ENCODE measurements at regions not wholly inside any gene's neighbourhood (a gene's known extent, or its start where the extent isn't known, plus 50 kb on each side); places are given as distances from the start of the nearest gene placed in this dataset.

- Histone ChIP-seq H4K91ac (ENCODE audit: low read depth, low read length) (no peak overlapping the region), H2AFZ (ENCODE audit: insufficient read depth, low read length, poor library complexity) (no peak overlapping the region), H2BK12ac (ENCODE audit: low read length) (no peak overlapping the region), H3K4me3 (ENCODE audit: low read depth, low read length) (no peak overlapping the region), H3K18ac (ENCODE audit: low read length) (no peak overlapping the region), H3K23ac (ENCODE audit: low read length) (no peak overlapping the region), H2BK5ac (ENCODE audit: low read depth, low read length, poor library complexity) (no peak overlapping the region), H3K27ac (ENCODE audit: low read depth, low read length) (no peak overlapping the region), H3K79me2 (ENCODE audit: control insufficient read depth, insufficient read depth, low read length, poor library complexity) (no peaks in the 10 kb centered on the region), H3K14ac (ENCODE audit: low read length) (no peak overlapping the region), H3K4me2 (ENCODE audit: low read length) (no peak overlapping the region), H2AK5ac (ENCODE audit: low read length) (no peak overlapping the region), H3K4me1 (ENCODE audit: control insufficient read depth in 1 of 2, insufficient read depth in 2 of 2, low read length in 2 of 2) (no peaks in the 10 kb centered on the region), H4K12ac (ENCODE audit: low read depth, low read length) (no peak overlapping the region), H3K36me3 (ENCODE audit: control insufficient read depth in 1 of 2, insufficient read depth in 2 of 2, low read length in 2 of 2) (no peaks in the 10 kb centered on the region), H2BK120ac (ENCODE audit: insufficient read depth, low read length, poor library complexity) (no peak overlapping the region), H3K4ac (ENCODE audit: low read depth, low read length) (no peak overlapping the region), H4K8ac (ENCODE audit: low read depth, low read length) (no peak overlapping the region), H3K79me1 (ENCODE audit: low read length) (no peaks in the 10 kb centered on the region), H3K9ac (ENCODE audit: low read length) (no peak overlapping the region), H3K9me3 (ENCODE audit: insufficient read depth, low read depth, low read length) (no peaks in the 10 kb centered on the region), H3K27me3 (ENCODE audit: insufficient read depth, low read length) (no peaks in the 10 kb centered on the region)
- no peak for DNase-seq
- WGBS (ENCODE audit: extremely low coverage, insufficient coverage, insufficient read length) = no CpG with 5 or more reads among the region's 5 CpGs
Observed at GRCh38 chr11:42058794-42059193, 599.3 kb upstream of the LRRC4C start.

GRCh38 chr11:42065199-42065598, 605.7 kb upstream of the LRRC4C start:
- no peaks in the 10 kb centered on the region for H3K27me3 ChIP-seq (ENCODE audit: insufficient read depth, low read length)
- no peak overlapping the region for H3K14ac ChIP-seq (ENCODE audit: low read length)
- no peak overlapping the region for H4K91ac ChIP-seq (ENCODE audit: low read depth, low read length)
- H3K79me1 ChIP-seq (ENCODE audit: low read length) = no peaks in the 10 kb centered on the region
- peaks cover 5% of the 10 kb centered on the region for H3K9me3 ChIP-seq (ENCODE audit: insufficient read depth, low read depth, low read length)
- no peak overlapping the region for H2AFZ ChIP-seq (ENCODE audit: insufficient read depth, low read length, poor library complexity)
- no peak for DNase-seq
- no peak overlapping the region for H3K9ac ChIP-seq (ENCODE audit: low read length)
- no peak overlapping the region for H3K27ac ChIP-seq (ENCODE audit: low read depth, low read length)
- no peak overlapping the region for H3K4ac ChIP-seq (ENCODE audit: low read depth, low read length)
- H2BK120ac ChIP-seq (ENCODE audit: insufficient read depth, low read length, poor library complexity) = no peak overlapping the region
- H2BK12ac ChIP-seq (ENCODE audit: low read length) = no peak overlapping the region
- H3K36me3 ChIP-seq (ENCODE audit: control insufficient read depth in 1 of 2, insufficient read depth in 2 of 2, low read length in 2 of 2) = no peaks in the 10 kb centered on the region
- no peak overlapping the region for H2AK5ac ChIP-seq (ENCODE audit: low read length)
- no peak overlapping the region for H3K18ac ChIP-seq (ENCODE audit: low read length)
- H3K4me2 ChIP-seq (ENCODE audit: low read length) = no peak overlapping the region
- H4K12ac ChIP-seq (ENCODE audit: low read depth, low read length) = no peak overlapping the region
- H3K4me1 ChIP-seq (ENCODE audit: control insufficient read depth in 1 of 2, insufficient read depth in 2 of 2, low read length in 2 of 2) = peaks cover 0 to 7% of the 10 kb centered on the region in 2 experiments
- H3K23ac ChIP-seq (ENCODE audit: low read length) = no peak overlapping the region
- H3K4me3 ChIP-seq (ENCODE audit: low read depth, low read length) = no peak overlapping the region
- no peak overlapping the region for H4K8ac ChIP-seq (ENCODE audit: low read depth, low read length)
- no peak overlapping the region for H2BK5ac ChIP-seq (ENCODE audit: low read depth, low read length, poor library complexity)
- H3K79me2 ChIP-seq (ENCODE audit: control insufficient read depth, insufficient read depth, low read length, poor library complexity) = no peaks in the 10 kb centered on the region

GRCh38 chr11:42066113-42066512, 606.7 kb upstream of the LRRC4C start:
- Histone ChIP-seq H3K4me2 (ENCODE audit: low read length) (no peak overlapping the region), H2BK120ac (ENCODE audit: insufficient read depth, low read length, poor library complexity) (no peak overlapping the region), H2AK5ac (ENCODE audit: low read length) (no peak overlapping the region), H4K12ac (ENCODE audit: low read depth, low read length) (no peak overlapping the region), H3K27me3 (ENCODE audit: insufficient read depth, low read length) (no peaks in the 10 kb centered on the region), H3K4ac (ENCODE audit: low read depth, low read length) (no peak overlapping the region), H4K91ac (ENCODE audit: low read depth, low read length) (no peak overlapping the region), H3K27ac (ENCODE audit: low read depth, low read length) (no peak overlapping the region), H3K4me1 (ENCODE audit: control insufficient read depth in 1 of 2, insufficient read depth in 2 of 2, low read length in 2 of 2) (peaks cover 0 to 7% of the 10 kb centered on the region in 2 experiments), H3K23ac (ENCODE audit: low read length) (no peak overlapping the region), H4K8ac (ENCODE audit: low read depth, low read length) (no peak overlapping the region), H2AFZ (ENCODE audit: insufficient read depth, low read length, poor library complexity) (no peak overlapping the region), H2BK5ac (ENCODE audit: low read depth, low read length, poor library complexity) (no peak overlapping the region), H3K14ac (ENCODE audit: low read length) (no peak overlapping the region), H3K9me3 (ENCODE audit: insufficient read depth, low read depth, low read length) (peaks cover 5% of the 10 kb centered on the region), H3K18ac (ENCODE audit: low read length) (no peak overlapping the region), H3K79me1 (ENCODE audit: low read length) (no peaks in the 10 kb centered on the region), H3K9ac (ENCODE audit: low read length) (no peak overlapping the region), H3K79me2 (ENCODE audit: control insufficient read depth, insufficient read depth, low read length, poor library complexity) (no peaks in the 10 kb centered on the region), H3K36me3 (ENCODE audit: control insufficient read depth in 1 of 2, insufficient read depth in 2 of 2, low read length in 2 of 2) (no peaks in the 10 kb centered on the region), H2BK12ac (ENCODE audit: low read length) (no peak overlapping the region), H3K4me3 (ENCODE audit: low read depth, low read length) (no peak overlapping the region)
- no peak for DNase-seq
- no CpG with 5 or more reads among the region's 15 CpGs for WGBS (ENCODE audit: extremely low coverage, insufficient coverage, insufficient read length)

DNA sequence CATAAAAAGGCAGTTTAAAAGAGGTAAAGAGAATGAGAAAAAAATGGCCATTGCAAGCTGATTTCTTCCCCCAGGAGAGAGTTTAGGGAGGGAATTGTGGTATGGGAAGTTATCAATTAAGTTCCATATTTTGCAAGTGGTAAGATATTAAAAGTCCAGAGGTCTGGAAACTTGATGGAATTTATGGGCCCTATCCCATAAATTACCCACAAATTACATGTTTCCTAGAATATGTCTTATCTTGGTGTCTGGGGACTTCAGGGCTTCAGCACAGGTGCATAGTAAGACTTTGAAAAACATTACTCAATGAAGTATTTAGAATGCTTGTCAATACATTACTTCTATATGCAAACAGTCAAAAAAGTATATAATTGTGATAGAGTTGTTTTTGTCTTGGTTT, 614.9 kb upstream of the LRRC4C start:
- no peak overlapping the region for H3K27ac ChIP-seq (ENCODE audit: low read depth, low read length)
- no peaks in the 10 kb centered on the region for H3K36me3 ChIP-seq (ENCODE audit: control insufficient read depth in 1 of 2, insufficient read depth in 2 of 2, low read length in 2 of 2)
- no peak overlapping the region for H3K23ac ChIP-seq (ENCODE audit: low read length)
- H3K14ac ChIP-seq (ENCODE audit: low read length) = no peak overlapping the region
- no peak overlapping the region for H2BK120ac ChIP-seq (ENCODE audit: insufficient read depth, low read length, poor library complexity)
- H2BK12ac ChIP-seq (ENCODE audit: low read length) = no peak overlapping the region
- H2AK5ac ChIP-seq (ENCODE audit: low read length) = no peak overlapping the region
- no peak overlapping the region for H4K12ac ChIP-seq (ENCODE audit: low read depth, low read length)
- no peak overlapping the region for H3K18ac ChIP-seq (ENCODE audit: low read length)
- no peak overlapping the region for H4K8ac ChIP-seq (ENCODE audit: low read depth, low read length)
- no peaks in the 10 kb centered on the region for H3K79me2 ChIP-seq (ENCODE audit: control insufficient read depth, insufficient read depth, low read length, poor library complexity)
- H2BK5ac ChIP-seq (ENCODE audit: low read depth, low read length, poor library complexity) = no peak overlapping the region
- H3K9ac ChIP-seq (ENCODE audit: low read length) = no peak overlapping the region
- no peak overlapping the region for H4K91ac ChIP-seq (ENCODE audit: low read depth, low read length)
- no peak overlapping the region for H3K4ac ChIP-seq (ENCODE audit: low read depth, low read length)
- no peak for DNase-seq
- H3K27me3 ChIP-seq (ENCODE audit: insufficient read depth, low read length) = no peaks in the 10 kb centered on the region
- no peaks in the 10 kb centered on the region for H3K79me1 ChIP-seq (ENCODE audit: low read length)
- H3K4me3 ChIP-seq (ENCODE audit: low read depth, low read length) = no peak overlapping the region
- no peaks in the 10 kb centered on the region for H3K4me1 ChIP-seq (ENCODE audit: control insufficient read depth in 1 of 2, insufficient read depth in 2 of 2, low read length in 2 of 2)
- H3K9me3 ChIP-seq (ENCODE audit: insufficient read depth, low read depth, low read length) = no peaks in the 10 kb centered on the region
- H3K4me2 ChIP-seq (ENCODE audit: low read length) = no peak overlapping the region
- no peak overlapping the region for H2AFZ ChIP-seq (ENCODE audit: insufficient read depth, low read length, poor library complexity)

- Histone ChIP-seq H4K8ac (ENCODE audit: low read depth, low read length) (no peak overlapping the region), H4K91ac (ENCODE audit: low read depth, low read length) (no peak overlapping the region), H3K4me3 (ENCODE audit: low read depth, low read length) (no peak overlapping the region), H2BK120ac (ENCODE audit: insufficient read depth, low read length, poor library complexity) (no peak overlapping the region), H3K79me2 (ENCODE audit: control insufficient read depth, insufficient read depth, low read length, poor library complexity) (no peaks in the 10 kb centered on the region), H2AFZ (ENCODE audit: insufficient read depth, low read length, poor library complexity) (no peak overlapping the region), H3K36me3 (ENCODE audit: control insufficient read depth in 1 of 2, insufficient read depth in 2 of 2, low read length in 2 of 2) (no peaks in the 10 kb centered on the region), H3K23ac (ENCODE audit: low read length) (no peak overlapping the region), H2BK5ac (ENCODE audit: low read depth, low read length, poor library complexity) (no peak overlapping the region), H3K4ac (ENCODE audit: low read depth, low read length) (no peak overlapping the region), H3K27me3 (ENCODE audit: insufficient read depth, low read length) (no peaks in the 10 kb centered on the region), H3K9me3 (ENCODE audit: insufficient read depth, low read depth, low read length) (no peaks in the 10 kb centered on the region), H3K18ac (ENCODE audit: low read length) (no peak overlapping the region), H3K27ac (ENCODE audit: low read depth, low read length) (no peak overlapping the region), H4K12ac (ENCODE audit: low read depth, low read length) (no peak overlapping the region), H3K4me1 (ENCODE audit: control insufficient read depth in 1 of 2, insufficient read depth in 2 of 2, low read length in 2 of 2) (no peaks in the 10 kb centered on the region), H3K79me1 (ENCODE audit: low read length) (no peaks in the 10 kb centered on the region), H2AK5ac (ENCODE audit: low read length) (no peak overlapping the region), H3K9ac (ENCODE audit: low read length) (no peak overlapping the region), H3K14ac (ENCODE audit: low read length) (no peak overlapping the region), H3K4me2 (ENCODE audit: low read length) (no peak overlapping the region), H2BK12ac (ENCODE audit: low read length) (no peak overlapping the region)
- no CpG with 5 or more reads among the region's 1 CpG for WGBS (ENCODE audit: extremely low coverage, insufficient coverage, insufficient read length)
- no peak for DNase-seq
Observed at GRCh38 chr11:42075180-42075579, 615.7 kb upstream of the LRRC4C start.
